Heart right ventricle (tissue), 16 donors: ENCODE measurements at regions not wholly inside any gene's neighbourhood (a gene's known extent, or its start where the extent isn't known, plus 50 kb on each side); places are given as distances from the start of the nearest gene placed in this dataset.

Source experiments
- ATAC-seq, 8 donors: fragments of 200-7000 bp; cut with Tn5 transposase; one replicate each; pipeline ENCODE4 v1.9.1; 2020; ENCODE audit warnings: mild to moderate bottlenecking in 8 of 8, moderate library complexity in 8 of 8, moderate number of reproducible peaks in 1 of 8
- DNase-seq, 2 donors: peaks; one replicate each; pipeline ENCODE4 v3.0.0-alpha.2; 2020
- H3K27ac ChIP-seq, 10 donors: fragments of 200-600 bp; sonication (generic) in 2 of 10; one replicate each; pipeline versions ENCODE4 v1.5.0 to v1.8.0; 2020 to 2022; ENCODE audit warnings: mild to moderate bottlenecking in 3 of 10
- H3K27me3 ChIP-seq, 7 donors: fragments of 200-600 bp; one replicate each; pipeline ENCODE4 v1.8.0; 2021 to 2022; ENCODE audit warnings: mild to moderate bottlenecking in 2 of 7
- H3K36me3 ChIP-seq, 9 donors: fragments of 200-600 bp; sonication (generic) in 1 of 9; one replicate each; pipeline versions ENCODE4 v1.5.0 to v1.8.0; 2020 to 2022; ENCODE audit warnings: mild to moderate bottlenecking in 2 of 9
- H3K4me1 ChIP-seq, 9 donors: fragments of 200-600 bp; sonication (generic) in 1 of 9; one replicate each; pipeline versions ENCODE4 v1.5.0 to v1.8.0; 2020 to 2022; ENCODE audit warnings: mild to moderate bottlenecking in 4 of 9
- H3K4me3 ChIP-seq, 10 donors: fragments of 200-600 bp; sonication (generic) in 2 of 10; one replicate each; pipeline versions ENCODE4 v1.5.0 to v1.8.0; 2020 to 2022; ENCODE audit warnings: mild to moderate bottlenecking in 7 of 10, moderate library complexity in 2 of 10
- H3K9me3 ChIP-seq, 11 donors: fragments of 200-600 bp in 10 of 11; sonication (generic) in 2 of 11; one replicate each; pipeline versions ENCODE4 v1.5.0 to v1.8.0; 2013 to 2022; ENCODE audit warnings: mild to moderate bottlenecking in 2 of 11, control low read depth in 1 of 11, moderate library complexity in 1 of 11
- WGBS, 2 donors: extraction: QIAGEN DNeasy Blood & Tissue Kit; methylation state at CpG; one replicate each; pipeline ENCODE4 v1.1.7; 2013; ENCODE audit warnings: inconsistent platforms in 1 of 2; 5-methylcytosine and 5-hydroxymethylcytosine counted together
- intact Hi-C, 10 donors: fragments of 100-400 bp; cut with DNase I; formaldehyde crosslinking; loops; one replicate each; pipeline versions ENCODE4 v1.11.1 to v1.14.2; 2022
- TF ChIP-seq, protein P1 (sequence below), 9 donors: fragments of 200-600 bp; sonication (generic) in 2 of 9; IDR thresholded peaks; one replicate each; pipeline versions ENCODE4 v1.5.0 to v1.8.0; 2021 to 2022; ENCODE audit warnings: antibody characterized with exemption in 9 of 9, mild to moderate bottlenecking in 5 of 9, moderate library complexity in 1 of 9
- donor health status: Arrhythmogenic right ventricular cardiomyopathy.
- donor health status: ischemic (EF 13 %, LVEDD 7.1; RV severe dilation, severe dysfunction).
- donor health status: healthy with polysubstance abuse.
- donor health status: DM: no; HTN: yes; CAD: no.
- donor health status: DM: no; HTN: no; CAD: no.
- donor health status: ischemic (EF 25% LVEDD 6.9; RV normal size, moderate dysfunction).
- donor health status: ischemic (EF 25% LVEDD 5.7; RV mildly dilated, moderate dysfunction).
- donor health status: healthy.
- donor health status: DM: yes; HTN: yes; CAD: no.
- donor health status: Ischemic cardiomyopathy.
- donor health status: ischemic (EF 35%, LVEDD 5.7; RV mildly dilated, moderate dysfunction).
- donor health status: nonischemic (EF 11% LVEDD 7.7; RV severe dilation, severe dysfunction).
- donor health status: DM: yes; HTN: yes; CAD: no.
- donor health status: PGD.
- donor health status: ischemic (EF 29% LVEDD 5.4; RV normal size, mild dysfunction).
- donor health status: nonischemic (EF 23%, LVEDD 6.1; RV moderate dilation, normal function).

DNA sequence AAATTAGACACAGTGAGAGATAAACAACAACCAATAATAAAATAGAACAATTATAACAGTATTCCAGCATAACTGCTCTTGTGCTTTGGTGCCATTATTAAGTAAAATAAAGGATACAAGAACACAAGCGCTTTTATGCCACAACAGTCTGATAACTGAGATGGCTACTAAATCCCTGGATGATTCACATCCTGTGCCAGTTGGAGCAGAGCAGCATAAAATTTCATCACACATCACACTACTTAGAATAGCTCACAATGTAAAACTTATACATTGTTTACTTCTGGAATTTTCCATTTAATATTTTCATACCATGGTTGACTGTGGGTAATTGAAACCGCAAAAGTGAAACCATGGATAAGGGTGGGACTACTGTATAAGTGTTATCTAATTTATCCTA is 399.9 kb upstream of the CNKSR2 start:
- intact Hi-C loops = no loop called here
- no peak for DNase-seq
- no peaks in the 10 kb centered on the region for H3K36me3 ChIP-seq
- H3K4me3 ChIP-seq = no peak overlapping the region
- no peak for ATAC-seq
- no peak overlapping the region for H3K27ac ChIP-seq
- no peaks in the 10 kb centered on the region for H3K4me1 ChIP-seq
- no peaks in the 10 kb centered on the region for H3K27me3 ChIP-seq
- 83 to 93% methylated on average over 2 of the region's 2 CpGs for WGBS, 2 donors
- TF ChIP-seq, protein P1, sequence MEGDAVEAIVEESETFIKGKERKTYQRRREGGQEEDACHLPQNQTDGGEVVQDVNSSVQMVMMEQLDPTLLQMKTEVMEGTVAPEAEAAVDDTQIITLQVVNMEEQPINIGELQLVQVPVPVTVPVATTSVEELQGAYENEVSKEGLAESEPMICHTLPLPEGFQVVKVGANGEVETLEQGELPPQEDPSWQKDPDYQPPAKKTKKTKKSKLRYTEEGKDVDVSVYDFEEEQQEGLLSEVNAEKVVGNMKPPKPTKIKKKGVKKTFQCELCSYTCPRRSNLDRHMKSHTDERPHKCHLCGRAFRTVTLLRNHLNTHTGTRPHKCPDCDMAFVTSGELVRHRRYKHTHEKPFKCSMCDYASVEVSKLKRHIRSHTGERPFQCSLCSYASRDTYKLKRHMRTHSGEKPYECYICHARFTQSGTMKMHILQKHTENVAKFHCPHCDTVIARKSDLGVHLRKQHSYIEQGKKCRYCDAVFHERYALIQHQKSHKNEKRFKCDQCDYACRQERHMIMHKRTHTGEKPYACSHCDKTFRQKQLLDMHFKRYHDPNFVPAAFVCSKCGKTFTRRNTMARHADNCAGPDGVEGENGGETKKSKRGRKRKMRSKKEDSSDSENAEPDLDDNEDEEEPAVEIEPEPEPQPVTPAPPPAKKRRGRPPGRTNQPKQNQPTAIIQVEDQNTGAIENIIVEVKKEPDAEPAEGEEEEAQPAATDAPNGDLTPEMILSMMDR (IDR thresholded peaks at IDR 0.05) = no peak
- no peaks in the 10 kb centered on the region for H3K9me3 ChIP-seq

DNA sequence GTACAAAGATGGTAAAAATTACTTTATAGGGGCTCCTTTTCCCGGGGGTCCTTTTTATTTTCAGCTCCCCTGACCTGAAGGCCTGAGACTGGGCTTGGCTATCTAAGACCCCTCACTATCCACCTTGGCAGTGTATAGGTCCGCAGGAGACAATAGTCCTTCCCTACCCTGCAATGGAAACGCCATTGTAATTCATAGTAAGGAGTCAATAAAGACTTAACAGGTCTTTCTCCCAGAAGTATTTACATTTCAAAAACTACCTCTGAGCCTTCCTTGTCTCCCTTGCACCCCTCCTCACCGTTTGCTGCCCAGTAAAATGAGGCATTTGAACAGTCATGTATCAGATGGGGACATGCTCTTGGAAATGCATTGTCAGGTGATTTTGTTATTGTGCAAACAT is 401.2 kb upstream of the CNKSR2 start:
- Histone ChIP-seq H3K9me3 (no peaks in the 10 kb centered on the region), H3K4me1 (no peaks in the 10 kb centered on the region), H3K27ac (no peak overlapping the region), H3K27me3 (no peaks in the 10 kb centered on the region), H3K36me3 (no peaks in the 10 kb centered on the region), H3K4me3 (no peak overlapping the region)
- no peak for ATAC-seq
- TF ChIP-seq, protein P1 (IDR thresholded peaks at IDR 0.05) = no peak
- intact Hi-C loops = no loop called here
- DNase-seq = no peak
- 45 to 48% methylated on average over 4 of the region's 4 CpGs for WGBS, 2 donors

DNA sequence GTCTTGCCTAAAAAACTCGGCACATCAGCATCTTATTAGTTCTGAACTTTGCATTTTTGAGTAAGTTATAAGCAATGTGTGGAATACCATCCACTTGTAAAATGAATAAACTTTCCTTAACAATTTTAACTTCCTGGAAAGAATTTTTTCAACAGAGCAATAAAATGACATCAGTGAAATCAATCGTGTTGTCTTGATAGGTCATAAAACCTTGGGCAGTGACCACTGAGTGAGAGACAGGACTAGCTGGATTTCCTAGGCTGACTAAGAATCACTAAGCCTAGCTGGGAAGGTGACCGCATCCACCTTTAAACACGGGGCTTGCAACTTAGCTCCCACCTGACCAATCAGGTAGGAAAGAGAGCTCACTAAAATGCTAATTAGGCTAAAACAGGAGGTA is 403.0 kb upstream of the CNKSR2 start:
- Histone ChIP-seq H3K4me3 (no peak overlapping the region), H3K36me3 (no peaks in the 10 kb centered on the region), H3K27me3 (no peaks in the 10 kb centered on the region), H3K27ac (no peak overlapping the region), H3K9me3 (peaks cover 0 to 5% (median 0%) of the 10 kb centered on the region in 11 donors), H3K4me1 (no peaks in the 10 kb centered on the region)
- WGBS, 2 donors = 76 to 87% methylated on average over 4 of the region's 4 CpGs
- TF ChIP-seq, protein P1 (IDR thresholded peaks at IDR 0.05) = no peak
- DNase-seq (no peak), ATAC-seq (no peak)
- intact Hi-C loops = no loop called here

DNA sequence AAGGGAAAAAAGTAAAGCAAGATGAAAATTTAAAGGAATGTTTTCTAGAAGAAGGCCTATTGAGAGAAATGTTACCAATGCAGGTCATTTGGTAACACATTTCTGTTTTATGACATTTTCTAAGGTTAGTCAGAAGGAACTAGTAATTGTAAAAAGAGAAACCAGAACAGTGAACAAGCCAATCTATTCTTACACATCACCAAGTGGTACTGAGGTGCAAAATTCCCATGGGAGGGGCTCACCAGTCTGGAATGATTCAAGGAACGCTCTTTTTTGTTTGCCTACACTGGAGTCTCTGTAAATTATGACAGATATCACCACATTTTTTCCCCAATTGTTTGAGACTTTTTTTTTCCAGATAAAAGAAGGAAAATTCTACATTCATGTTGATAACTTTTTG is 404.7 kb upstream of the CNKSR2 start:
- Histone ChIP-seq H3K27me3 (no peaks in the 10 kb centered on the region), H3K36me3 (no peaks in the 10 kb centered on the region), H3K4me3 (no peak overlapping the region), H3K27ac (no peak overlapping the region), H3K4me1 (no peaks in the 10 kb centered on the region), H3K9me3 (peaks cover 0 to 5% (median 0%) of the 10 kb centered on the region in 11 donors)
- DNase-seq (no peak), ATAC-seq (no peak)
- TF ChIP-seq, protein P1 (IDR thresholded peaks at IDR 0.05) = no peak
- intact Hi-C loops = no loop called here
- 47% methylated on average over 1 of the region's 1 CpG for WGBS, 2 donors

DNA sequence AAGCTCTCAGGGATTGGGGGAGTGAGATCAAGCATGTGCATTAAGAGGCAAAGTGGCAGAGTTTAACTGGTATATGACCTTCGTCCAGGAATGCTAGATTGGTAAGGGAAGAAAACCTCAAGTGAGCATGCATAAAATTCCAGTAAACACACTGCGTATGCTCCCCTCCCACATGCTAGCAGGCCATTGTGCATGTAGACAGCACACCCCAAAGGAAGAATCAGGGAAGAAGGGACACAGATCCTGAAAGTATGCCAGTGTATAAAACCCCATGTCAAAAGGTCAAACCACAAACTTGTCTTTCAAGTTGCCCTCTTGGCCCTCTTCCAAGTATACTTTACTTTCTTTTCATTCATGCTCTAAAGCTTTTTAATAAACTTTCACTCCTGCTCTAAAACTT is 405.2 kb upstream of the CNKSR2 start:
- TF ChIP-seq, protein P1 (IDR thresholded peaks at IDR 0.05) = no peak
- 47 to 53% methylated on average over 2 of the region's 2 CpGs for WGBS, 2 donors
- Histone ChIP-seq H3K27ac (no peak overlapping the region), H3K27me3 (no peaks in the 10 kb centered on the region), H3K36me3 (no peaks in the 10 kb centered on the region), H3K4me3 (no peak overlapping the region), H3K9me3 (peaks cover 0 to 5% (median 0%) of the 10 kb centered on the region in 11 donors), H3K4me1 (no peaks in the 10 kb centered on the region)
- ATAC-seq = no peak
- no peak for DNase-seq
- intact Hi-C loops = no loop called here
